Lung (tissue), 11 donors: ENCODE measurements at regions not wholly inside any gene's neighbourhood (a gene's known extent, or its start where the extent isn't known, plus 50 kb on each side); places are given as distances from the start of the nearest gene placed in this dataset.

Experiments
- ATAC-seq: fragments of 200-7000 bp; cut with Tn5 transposase; one replicate; pipeline ENCODE4 v1.9.1; 2020; ENCODE audit warnings: moderate number of reproducible peaks; ENCODE audit not compliant: insufficient read depth, low FRiP score
- DNase-seq, 3 donors: peaks; one replicate each; pipeline ENCODE4 v3.0.0-alpha.2; 2013 to 2017
- H3K27ac ChIP-seq, 2 donors: one replicate each; pipeline ENCODE4 v1.5.1; 2013; ENCODE audit warnings: mild to moderate bottlenecking in 2 of 2, moderate library complexity in 2 of 2, control low read depth in 1 of 2, inconsistent platforms in 1 of 2, low read depth in 1 of 2, low read length in 1 of 2
- H3K27me3 ChIP-seq, 3 donors: one replicate each; pipeline ENCODE4 v1.5.1; 2013; ENCODE audit warnings: low read length in 2 of 3; ENCODE audit not compliant: control insufficient read depth in 3 of 3, insufficient read depth in 3 of 3
- H3K36me3 ChIP-seq, 4 donors: one replicate each; pipeline ENCODE4 v1.5.1; 2013; ENCODE audit warnings: low read length in 4 of 4, mild to moderate bottlenecking in 1 of 4, moderate library complexity in 1 of 4; ENCODE audit not compliant: control insufficient read depth in 4 of 4, insufficient read depth in 4 of 4
- H3K4me1 ChIP-seq, 5 donors: one replicate each; pipeline ENCODE4 v1.5.1; 2013; ENCODE audit warnings: low read length in 5 of 5, mild to moderate bottlenecking in 2 of 5, moderate library complexity in 1 of 5; ENCODE audit not compliant: control insufficient read depth in 5 of 5, insufficient read depth in 5 of 5
- H3K4me3 ChIP-seq: one replicate; pipeline ENCODE4 v1.5.1; 2013; ENCODE audit warnings: mild to moderate bottlenecking, control low read depth, moderate library complexity
- H3K9ac ChIP-seq, 2 donors: one replicate each; pipeline ENCODE4 v1.5.1; 2013; ENCODE audit warnings: low read length in 2 of 2, control low read depth in 1 of 2; ENCODE audit not compliant: insufficient read depth in 1 of 2
- H3K9me3 ChIP-seq, 4 donors: one replicate each; pipeline ENCODE4 v1.5.1; 2013; ENCODE audit warnings: low read length in 3 of 4, mild to moderate bottlenecking in 1 of 4, moderate library complexity in 1 of 4; ENCODE audit not compliant: control insufficient read depth in 4 of 4, insufficient read depth in 3 of 4
- CTCF ChIP-seq: IDR thresholded peaks from 2 replicates; pipeline ENCODE4 v1.5.1; 2012; ENCODE audit warnings: mild to moderate bottlenecking; ENCODE audit errors: control extremely low read depth, extremely low read depth
- WGBS, 2 donors: extraction: QIAGEN DNeasy Blood & Tissue Kit; methylation state at CpG; one replicate each; pipeline ENCODE4 v1.1.7; 2013; 5-methylcytosine and 5-hydroxymethylcytosine counted together
- donor health status: control.
- donor health status: control.
- donor health status: Bipolar disorder and iron deficiency.
- donor health status: healthy.
- donor health status: DM: yes; HTN: yes; CAD: no.

GRCh38 chr2:18232731-18233438 lies 327.6 kb downstream of the RDH14 start:
- TF ChIP-seq CTCF, result no peak
- H3K4me1 ChIP-seq, result peaks cover 0 to 6% (median 0%) of the 10 kb centered on the region in 5 donors
- no peaks in the 10 kb centered on the region for H3K36me3 ChIP-seq
- DNase-seq (peak in 2 of 3 donors; percentile 23 to 27), ATAC-seq (no peak)
- no peaks in the 10 kb centered on the region for H3K27me3 ChIP-seq
- H3K9ac ChIP-seq, result no peak overlapping the region
- H3K9me3 ChIP-seq, result no peaks in the 10 kb centered on the region
- 54 to 58% methylated on average over 3 of the region's 3 CpGs for WGBS, 2 donors
- no peak overlapping the region for H3K4me3 ChIP-seq
- no peak overlapping the region for H3K27ac ChIP-seq

- H3K4me3 ChIP-seq, result no peak overlapping the region
- no peaks in the 10 kb centered on the region for H3K27me3 ChIP-seq
- no peak overlapping the region for H3K27ac ChIP-seq
- H3K36me3 ChIP-seq, result no peaks in the 10 kb centered on the region
- no peaks in the 10 kb centered on the region for H3K9me3 ChIP-seq
- peaks cover 0 to 6% (median 0%) of the 10 kb centered on the region in 5 donors for H3K4me1 ChIP-seq
- DNase-seq (no peak), ATAC-seq (no peak)
- TF ChIP-seq CTCF, result no peak
- H3K9ac ChIP-seq, result no peak overlapping the region
- WGBS, 2 donors, result 42 to 93% methylated on average over 1 of the region's 1 CpG
These were observed 329.8 kb downstream of the RDH14 start for GRCh38 chr2:18230668-18231067.

GRCh38 chr2:18219676-18220075 lies 340.8 kb downstream of the RDH14 start:
- DNase-seq (peak in 2 of 3 donors; percentile 12 to 20), ATAC-seq (no peak)
- WGBS, 2 donors, result 0 to 4% methylated on average over 1 of the region's 1 CpG
- H3K4me3 ChIP-seq, result no peak overlapping the region
- H3K36me3 ChIP-seq, result no peaks in the 10 kb centered on the region
- H3K27me3 ChIP-seq, result no peaks in the 10 kb centered on the region
- no peaks in the 10 kb centered on the region for H3K9me3 ChIP-seq
- H3K27ac ChIP-seq, result no peak overlapping the region
- H3K4me1 ChIP-seq, result no peaks in the 10 kb centered on the region
- TF ChIP-seq CTCF, result no peak
- H3K9ac ChIP-seq, result no peak overlapping the region
